GM19438 (cell line): ENCODE measurements at regions not wholly inside any gene's neighbourhood (a gene's known extent, or its start where the extent isn't known, plus 50 kb on each side); places are given as distances from the start of the nearest gene placed in this dataset.
"Not testable (repeated sequence)": the region's sequence is repeated elsewhere in the genome, so short reads cannot be mapped to it uniquely, and the experiment has no call there.

Source experiments
- ATAC-seq: cut with Tn5 transposase; IDR thresholded peaks from one replicate; pipeline ENCODE4 v1.9.1; 2021; ENCODE audit warnings: low read depth; ENCODE audit not compliant: unreplicated experiment

DNA sequence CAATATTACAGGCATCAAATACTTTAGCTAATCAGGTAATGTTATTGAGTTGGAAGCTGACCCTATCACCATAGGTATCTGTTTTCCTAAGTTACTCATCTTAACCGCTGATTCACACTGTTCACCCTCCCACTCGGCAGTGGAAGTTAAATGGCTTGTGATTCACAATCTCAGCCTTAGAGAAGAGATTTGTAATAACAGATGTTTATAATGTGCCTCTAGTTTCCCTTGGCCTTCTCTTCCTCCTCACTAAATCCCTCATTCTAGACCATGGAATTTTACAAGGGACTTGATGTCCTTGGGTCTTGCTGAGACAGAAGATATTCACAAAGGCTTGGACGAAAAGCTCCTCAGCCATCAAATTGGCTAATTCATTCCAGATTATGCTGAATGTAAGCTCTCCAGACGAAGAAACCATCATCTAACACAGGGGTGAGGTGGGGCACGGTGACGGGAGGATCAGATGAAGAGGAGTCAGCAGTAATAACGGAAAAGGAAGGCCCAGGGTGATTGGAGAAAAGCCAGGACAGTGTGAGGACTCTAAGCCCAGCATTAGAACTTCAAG, 931.7 kb downstream of the MCTP2 start:
- no peak for ATAC-seq

DNA sequence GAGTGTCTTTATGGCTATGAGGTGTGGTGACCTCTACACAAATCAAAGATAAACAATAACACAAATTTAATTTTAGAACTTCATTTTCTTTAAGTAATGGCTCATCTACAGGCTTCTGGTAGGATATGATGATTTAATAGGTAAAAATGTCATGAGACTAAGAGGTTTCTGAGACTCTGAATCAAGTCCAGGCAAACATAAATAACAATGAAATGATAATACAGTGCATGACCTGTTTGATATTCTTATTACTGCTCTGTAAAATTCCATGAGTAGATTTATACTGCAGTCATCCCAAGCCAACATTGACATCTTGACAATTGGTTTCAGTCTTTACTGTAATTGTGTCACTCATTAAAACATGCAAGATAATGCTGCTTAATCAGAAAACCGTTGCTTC, 936.8 kb downstream of the MCTP2 start:
- ATAC-seq, result no peak

DNA sequence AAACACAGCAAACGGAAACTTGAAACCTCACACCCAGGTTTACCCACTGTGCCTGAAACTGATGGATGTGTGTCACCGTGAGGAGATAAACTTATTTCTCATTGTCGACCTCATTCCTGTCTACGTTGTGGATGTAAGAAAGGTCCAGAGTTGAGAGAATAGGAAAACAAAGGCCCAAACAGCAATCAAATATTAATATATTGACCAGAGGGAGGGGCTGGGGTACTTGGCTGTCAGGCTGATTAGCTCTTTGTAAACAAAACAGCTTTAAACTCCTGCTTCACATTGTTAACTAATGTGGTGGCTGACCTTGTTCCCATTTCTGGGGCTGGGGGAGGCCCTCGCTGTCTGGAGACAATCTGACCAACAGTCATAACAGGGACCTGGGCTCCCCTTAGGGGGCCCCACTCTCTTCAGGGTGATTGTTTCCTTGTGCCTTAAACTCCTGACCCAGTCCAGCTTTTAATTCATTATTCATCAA, 937.6 kb downstream of the MCTP2 start:
- no peak for ATAC-seq

DNA sequence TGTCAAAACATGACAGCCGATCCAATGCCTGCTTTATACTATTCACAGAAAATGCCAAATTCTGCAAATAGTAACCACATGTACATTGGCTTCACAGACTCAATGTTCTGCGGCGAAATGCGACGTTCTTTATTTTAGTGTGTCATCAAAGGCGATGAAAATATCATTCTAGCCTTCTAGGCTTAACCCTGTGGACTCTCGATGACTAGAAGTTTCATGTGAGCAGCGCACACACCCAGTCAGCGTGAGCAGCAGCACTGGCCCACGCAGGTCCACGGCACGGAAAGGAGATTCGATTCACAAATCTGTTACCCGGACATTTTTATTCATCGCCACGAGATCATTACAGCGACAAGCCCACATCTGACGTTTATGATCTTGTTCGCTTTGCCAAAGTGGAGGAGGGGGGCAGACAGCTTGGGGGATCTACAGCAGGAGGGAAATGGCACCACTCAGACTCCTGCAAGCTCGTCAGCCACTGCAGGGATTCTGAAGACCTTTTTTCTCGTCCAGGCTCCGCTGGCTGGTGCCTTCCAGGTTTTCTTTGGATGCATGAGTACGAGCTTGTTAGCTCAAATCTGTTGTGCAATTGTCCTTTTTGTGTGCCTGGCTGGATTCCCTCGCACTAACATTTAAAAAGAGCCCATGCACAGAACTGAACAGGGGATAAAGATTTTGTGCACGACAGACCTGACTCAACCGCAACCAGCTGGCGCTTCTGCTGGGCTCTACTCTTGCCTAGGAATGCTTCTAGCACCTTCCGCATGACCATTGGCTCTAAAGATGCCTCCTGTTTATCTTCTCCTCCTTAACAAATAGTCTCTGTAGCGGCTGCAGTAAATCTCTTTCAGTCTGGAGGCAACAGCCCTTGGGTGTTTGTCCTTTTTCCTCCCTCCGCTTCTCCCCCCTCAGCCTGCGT, 938.4 kb downstream of the MCTP2 start:
- no peak for ATAC-seq

DNA sequence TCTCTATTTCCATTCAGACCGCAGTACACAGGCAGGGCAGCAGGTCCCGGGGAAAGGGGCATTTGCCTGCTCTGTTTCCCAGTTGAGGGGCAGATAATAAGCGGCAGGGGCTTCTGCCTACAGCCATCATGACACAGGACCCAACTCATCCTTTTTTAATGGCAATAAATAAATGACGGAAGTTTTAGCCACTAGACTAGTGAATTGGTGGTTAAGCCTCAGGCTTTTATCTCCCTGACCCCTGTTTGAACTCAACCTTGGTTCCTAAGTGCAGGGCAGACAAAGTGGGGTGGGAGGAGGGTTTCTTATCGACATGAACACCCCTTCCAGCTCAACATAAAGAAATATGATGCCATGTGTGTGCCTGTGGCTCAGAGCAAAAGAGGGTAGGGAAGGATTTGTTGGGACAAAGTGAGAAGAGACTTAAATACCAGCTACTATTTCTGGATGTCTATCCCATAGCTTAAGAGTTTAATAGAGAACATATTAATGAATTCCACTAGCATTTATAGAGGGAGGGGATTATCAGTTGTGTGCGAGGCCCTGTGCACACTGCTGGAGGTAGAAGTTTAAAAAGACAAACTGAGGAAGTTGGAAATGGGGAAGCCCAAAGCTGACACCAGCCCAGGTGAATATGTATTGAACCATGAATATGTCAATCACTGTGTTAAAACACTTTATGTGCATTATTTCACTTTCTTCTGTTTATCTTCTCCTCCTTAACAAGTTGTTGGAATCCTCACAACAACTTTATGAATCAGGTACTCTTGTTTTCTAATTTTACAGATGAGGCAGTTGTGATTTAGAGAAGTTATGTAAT, 939.4 kb downstream of the MCTP2 start:
- ATAC-seq, result no peak

DNA sequence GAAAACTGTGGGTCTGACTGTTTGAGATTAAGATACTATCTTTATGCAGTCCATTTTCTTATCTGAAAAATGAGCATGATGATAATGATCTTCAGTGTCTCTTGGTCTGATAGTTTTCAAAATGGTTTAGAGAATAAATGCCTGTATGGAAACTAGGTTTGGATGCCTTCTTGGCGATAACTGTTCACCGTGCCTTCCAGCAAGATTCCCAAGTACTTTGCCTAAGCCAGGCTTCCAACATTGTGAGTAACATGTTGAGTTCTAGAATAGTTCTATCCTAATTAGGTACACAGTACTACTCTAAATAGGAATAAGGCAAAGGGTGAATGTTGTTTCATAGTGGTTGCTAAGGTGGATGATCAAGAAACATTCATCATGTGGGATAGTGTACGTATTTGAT, 940.2 kb downstream of the MCTP2 start:
- no peak for ATAC-seq

DNA sequence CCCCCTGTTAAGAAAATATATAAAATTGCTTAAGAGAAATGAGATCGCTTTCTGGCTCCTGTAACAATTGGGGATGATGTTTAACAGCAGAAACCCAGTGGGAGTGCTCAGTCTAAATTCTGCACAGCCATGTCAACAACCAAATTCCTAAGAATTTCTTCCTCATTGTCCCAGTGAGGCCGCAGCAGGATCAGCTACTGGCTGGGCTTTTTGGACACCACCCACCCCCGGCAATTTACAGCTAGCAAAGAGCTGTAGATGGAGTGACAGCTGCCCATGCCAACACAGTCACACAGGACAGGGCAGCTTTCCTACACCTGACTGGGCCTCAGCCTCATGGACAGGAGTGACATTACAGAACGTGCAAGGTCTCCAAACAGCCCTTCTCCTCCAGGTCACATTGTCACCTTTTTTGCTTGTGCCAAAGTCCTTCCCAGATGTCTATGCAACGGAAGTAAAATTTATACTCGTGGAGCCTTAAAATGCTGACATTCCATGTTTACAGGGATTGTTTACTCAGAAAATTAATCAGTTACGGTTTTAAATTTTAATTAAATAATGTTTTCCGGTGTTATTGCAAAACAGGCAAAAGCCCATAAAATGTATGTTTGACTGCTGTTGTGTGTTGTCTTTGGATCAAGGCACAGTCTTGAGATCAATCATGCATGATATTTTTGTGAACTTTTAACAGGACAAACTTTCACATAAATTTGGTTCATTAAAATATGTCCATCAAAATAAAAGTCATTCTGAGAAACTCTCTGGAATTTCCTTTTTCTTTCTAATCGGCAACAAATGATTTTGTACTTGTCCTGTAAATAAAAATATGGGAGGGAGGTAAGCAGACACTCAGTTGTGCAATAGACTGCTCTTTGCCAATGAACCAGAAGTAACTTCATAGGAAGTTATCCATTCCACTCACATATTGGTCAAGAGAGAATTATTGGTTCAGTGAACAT, 943.2 kb downstream of the MCTP2 start:
- ATAC-seq, result no peak

DNA sequence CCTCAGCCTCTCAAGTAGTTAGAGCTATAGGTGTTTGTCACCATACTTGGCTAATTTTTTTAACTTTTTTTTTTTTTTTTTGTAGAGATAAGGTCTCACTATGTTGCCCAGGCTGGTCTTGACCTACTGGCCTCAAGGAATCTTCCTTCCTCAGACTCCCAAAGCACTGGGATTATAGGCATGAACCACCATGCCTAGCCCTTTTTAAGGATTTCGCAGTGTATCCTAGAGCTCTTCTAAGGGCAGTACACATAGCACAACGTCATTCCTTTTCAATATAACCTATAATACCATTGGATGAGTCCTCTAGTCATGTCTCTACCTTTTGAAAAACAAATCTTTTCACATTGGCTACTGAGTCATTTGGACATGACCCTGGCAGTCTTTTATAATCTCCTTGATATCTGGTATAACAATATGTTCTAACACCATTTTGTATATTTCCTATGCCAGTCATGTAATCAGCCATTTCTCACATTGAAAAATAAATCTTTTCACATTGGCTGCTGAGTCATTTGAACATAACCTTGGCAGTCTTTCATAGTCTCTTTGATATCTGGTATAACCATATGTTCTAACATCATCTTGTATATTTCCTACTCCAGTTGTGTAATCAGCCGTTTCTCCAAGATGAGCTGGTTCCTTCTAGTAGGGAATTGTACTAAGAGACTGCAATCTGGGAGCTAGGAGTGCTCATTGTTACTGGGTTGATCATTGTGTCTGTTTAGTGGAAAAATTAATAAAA, 944.7 kb downstream of the MCTP2 start:
- no peak for ATAC-seq

DNA sequence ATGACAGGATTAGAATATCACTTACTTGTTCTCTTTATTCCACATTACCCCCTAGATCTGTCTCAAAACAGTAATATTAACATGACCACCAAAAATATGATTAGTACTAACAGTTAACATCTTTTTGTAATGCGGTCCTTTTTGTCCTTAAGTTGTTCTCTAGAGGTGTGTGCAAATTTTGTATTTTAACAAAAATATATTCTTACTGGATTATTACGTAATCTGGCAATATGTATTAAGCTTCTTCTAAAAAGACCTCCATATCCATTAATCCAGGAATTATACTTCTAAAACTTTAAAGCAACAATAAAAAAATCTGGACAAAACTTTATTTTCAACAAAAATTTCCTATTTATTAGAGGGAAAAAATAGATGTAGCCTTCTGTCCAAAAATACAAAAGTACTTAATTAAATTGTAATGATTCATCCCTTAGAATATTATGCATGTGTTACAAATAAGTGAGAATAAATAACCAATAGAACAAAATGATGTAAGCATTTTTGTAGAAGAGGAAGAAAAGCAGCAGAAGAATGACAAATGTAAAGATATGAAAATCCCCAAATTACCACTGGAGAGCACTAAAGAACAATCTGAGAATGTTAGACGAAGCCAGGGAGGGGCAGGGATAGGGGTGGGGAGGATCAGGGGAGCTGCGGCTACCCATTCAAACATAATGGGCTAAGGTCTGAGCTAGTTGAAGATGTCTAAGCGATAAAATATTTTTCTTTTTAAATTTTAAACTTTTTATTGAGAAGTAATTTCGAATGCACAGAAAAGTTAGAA, 945.6 kb downstream of the MCTP2 start:
- ATAC-seq, result no peak

DNA sequence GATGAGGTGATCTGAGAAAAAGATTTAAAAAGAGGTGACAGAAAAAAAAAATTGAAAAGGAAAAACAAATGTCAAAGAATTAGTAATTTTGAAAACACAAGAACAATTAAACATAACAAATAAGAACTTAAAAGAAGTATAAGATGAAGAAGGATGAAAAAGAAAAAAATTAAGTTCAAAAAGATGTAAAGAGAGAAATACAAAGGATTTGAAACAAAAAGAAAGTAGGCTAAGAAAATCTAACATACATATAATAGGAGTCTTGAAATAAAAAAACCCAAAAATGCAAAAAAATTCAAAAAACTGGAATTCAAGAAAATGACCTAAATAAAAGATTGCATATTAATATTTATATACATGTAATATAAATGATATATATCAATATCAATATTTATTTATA, 949.2 kb downstream of the MCTP2 start:
- no peak for ATAC-seq

DNA sequence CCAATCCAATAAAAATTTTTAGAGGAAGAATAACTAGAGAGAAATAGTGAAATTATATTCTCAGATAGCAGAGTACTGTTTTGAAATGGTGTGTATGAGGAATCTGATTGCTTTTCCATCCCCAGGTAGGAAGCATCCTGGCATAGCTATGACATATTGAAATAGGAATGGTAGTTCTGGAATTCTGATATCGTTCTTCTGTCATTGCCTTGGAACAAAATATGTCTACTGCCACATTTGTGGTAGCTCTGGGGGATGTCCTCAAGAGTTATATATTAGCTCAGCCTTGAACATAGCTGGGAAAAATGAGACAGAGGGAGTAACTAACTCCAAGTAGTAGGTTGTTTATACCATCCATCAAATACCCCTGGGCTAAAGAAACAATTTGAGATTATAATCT, 950.7 kb downstream of the MCTP2 start:
- no peak for ATAC-seq

DNA sequence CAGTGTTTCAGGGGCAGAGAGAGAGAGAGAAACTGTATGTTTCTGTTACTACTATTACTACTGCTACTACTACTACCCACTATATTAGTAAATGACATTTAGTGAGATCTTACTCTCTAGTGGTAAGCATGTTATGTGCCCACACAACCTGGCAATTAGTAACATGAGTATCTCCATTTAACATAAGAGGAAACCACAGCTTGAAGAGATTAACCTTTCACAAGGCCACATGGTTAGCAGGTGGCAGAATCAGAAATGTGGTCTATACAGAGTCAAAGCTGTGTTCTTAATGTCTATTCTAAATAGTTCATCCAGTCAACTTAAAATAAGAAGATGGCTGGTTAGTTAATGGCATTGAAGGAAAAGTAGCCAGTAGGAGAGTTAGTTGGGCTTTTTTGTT, 961.6 kb downstream of the MCTP2 start:
- ATAC-seq, result no peak

DNA sequence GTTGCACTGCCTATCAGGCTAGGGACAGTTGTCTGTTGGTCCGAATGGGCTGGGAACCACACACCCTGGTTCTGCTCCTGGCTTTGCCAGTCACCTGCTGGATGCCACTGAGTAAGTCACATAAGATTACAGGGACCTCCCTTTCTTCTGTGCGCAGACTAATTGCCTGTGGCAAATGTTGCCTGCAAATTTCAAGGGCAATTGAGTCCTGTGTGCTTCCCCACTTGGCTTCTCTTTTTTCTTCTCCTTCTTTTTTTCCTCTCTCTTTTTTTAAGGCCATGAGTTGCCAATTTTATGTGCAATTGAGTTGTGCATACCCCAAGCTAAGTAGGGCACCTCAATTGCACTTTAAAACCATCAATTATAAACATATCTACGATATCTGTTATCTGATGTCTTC, 963.4 kb downstream of the MCTP2 start:
- no peak for ATAC-seq

DNA sequence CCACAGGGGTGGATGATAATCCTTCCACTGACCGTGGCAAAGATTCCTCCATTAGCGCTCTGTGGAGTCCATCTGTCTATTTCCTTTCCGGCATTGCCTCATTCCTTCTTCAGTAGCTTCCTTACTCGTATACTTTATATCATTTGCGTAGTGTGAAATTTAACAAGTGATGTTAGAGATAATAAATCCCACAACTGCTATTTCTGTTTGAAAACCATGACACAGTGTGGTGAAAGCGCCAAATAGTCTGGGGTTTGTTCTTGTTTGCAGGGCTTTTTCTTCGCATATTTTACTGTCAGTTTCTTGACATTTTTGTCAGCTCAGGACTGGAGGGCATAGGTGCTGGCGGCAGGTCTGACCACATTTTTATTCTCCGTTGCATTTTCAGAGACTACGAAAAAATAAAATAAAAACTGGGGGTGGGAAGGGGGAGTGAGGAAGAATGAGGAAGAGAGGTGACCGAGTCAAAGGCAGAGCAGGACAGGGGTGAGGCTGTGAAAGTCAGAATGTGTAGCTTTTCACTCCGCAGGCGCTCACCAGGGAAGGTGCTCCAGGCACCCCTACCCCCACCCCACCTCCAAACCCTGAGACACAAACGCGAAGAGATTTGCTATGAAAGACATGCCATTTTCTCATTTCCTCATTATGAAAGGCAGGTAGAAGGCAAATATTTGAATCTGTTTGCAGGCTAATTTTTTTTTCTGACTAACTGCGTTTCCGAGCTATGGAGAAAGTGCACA, 965.0 kb downstream of the MCTP2 start:
- ATAC-seq, result no peak

DNA sequence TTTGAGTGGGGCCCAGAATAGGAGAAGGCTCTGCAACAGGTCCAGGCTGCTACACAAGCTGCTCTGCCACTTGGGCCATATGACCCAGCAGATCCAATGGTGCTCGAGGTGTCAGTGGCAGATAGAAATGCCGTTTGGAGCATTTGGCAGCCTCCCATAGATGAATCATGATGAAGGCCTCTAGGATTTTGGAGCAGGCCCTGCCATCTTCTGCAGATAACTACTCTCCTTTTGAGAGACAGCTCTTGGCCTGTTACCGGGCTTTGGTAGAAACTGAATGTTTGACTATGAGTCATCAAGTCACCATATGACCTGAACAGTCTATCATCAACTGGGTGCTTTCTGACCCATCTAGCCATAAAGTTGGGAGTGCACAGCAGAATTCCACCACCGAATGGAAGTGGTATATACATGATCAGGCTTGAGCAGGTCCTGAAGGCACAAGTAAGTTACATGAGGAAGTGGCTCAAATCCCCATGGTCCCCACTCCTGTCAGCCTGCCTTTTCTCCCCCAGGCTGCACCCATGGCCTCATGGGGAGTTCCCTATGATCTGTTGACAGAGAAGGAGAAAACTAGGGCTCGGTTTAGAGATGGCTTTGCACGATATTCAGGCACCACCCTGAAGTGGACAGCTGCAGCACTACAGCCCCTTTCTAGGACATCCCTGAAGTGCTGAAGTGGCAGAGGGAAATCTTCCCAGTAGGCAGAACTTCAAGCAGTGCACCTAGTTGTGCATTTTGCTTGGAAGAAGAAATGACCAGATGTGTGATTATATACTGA, 971.4 kb downstream of the MCTP2 start:
- ATAC-seq, result no peak

DNA sequence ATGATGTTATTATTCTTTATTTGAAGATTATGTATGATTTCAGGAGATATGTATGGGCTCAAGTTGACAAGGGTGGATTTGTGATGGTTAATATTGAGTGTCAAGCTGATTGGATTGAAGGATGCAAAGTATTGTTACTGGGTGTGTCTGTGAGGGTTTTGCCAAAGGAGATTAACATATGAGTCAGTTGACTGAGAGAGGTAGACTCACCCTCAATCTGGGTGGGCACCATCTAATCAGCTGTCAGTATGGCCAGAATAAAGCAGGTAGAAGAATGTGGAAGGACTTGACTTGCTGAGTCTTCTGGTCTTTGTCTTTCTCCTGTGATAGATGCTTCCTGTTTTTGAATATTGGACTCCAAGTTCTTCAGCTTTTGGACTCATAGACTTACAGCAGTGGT, 973.7 kb downstream of the MCTP2 start:
- no peak for ATAC-seq

DNA sequence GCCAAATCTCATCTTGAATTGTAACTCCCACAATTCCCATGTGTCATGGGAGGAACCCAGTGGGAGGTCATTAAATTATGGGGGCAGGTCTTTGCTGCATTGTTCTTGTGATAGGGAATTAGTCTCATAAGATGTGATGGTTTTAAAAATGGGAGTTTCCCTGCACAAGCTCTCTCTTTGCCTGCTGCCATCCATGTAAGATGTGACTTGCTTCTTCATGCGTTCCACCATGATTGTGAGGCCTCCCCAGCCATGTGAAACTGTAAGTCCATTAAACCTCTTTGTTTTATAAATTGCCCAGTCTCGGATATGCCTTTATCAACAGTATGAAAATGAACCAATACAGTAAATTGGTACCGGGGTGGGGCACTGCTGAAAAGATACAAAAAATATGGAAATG, 974.5 kb downstream of the MCTP2 start:
- ATAC-seq, result not testable (repeated sequence)
